GM12878 (cell line): ENCODE measurements at regions not wholly inside any gene's neighbourhood (a gene's known extent, or its start where the extent isn't known, plus 50 kb on each side); places are given as distances from the start of the nearest gene placed in this dataset.
"Not testable (repeated sequence)": the region's sequence is repeated elsewhere in the genome, so short reads cannot be mapped to it uniquely, and the experiment has no call there.

Experiments
- ATAC-seq: fragments of 200-7000 bp; cut with Tn5 transposase; 3 replicates; pipeline ENCODE4 v1.9.1; 2020; ENCODE audit warnings: mild to moderate bottlenecking, moderate library complexity
- BruUV-seq: library from RNA; stranded (reverse); fragments of 400-500 nt; replicated peaks from 2 replicates; lab custom pipeline; 2021; lab: Mats Ljungman, UMichigan
- CTCF ChIA-PET: fragments of 300-600 bp; sonication (Branson Sonifier 250); formaldehyde crosslinking; extraction: SDS; loops from one replicate; lab custom pipeline; 2021; ENCODE audit warnings: inconsistent platforms; lab: Yijun Ruan, JAX
- POLR2A ChIA-PET: fragments of 350-600 bp; formaldehyde crosslinking; extraction: SDS; loops from one replicate; lab custom pipeline; 2021; ENCODE audit warnings: inconsistent platforms; lab: Charles Lee
- RAD21 ChIA-PET: fragments of 300-600 bp; sonication (Branson Sonifier 250); formaldehyde crosslinking; loops from one replicate; lab custom pipeline; 2023; ENCODE audit warnings: antibody characterized with exemption; ENCODE audit not compliant: unreplicated experiment; lab: Charles Lee
- SMC1A ChIA-PET: fragments of 300-600 bp; sonication (Branson Sonifier 250); formaldehyde crosslinking; loops from one replicate; lab custom pipeline; 2023; ENCODE audit not compliant: unreplicated experiment, uncharacterized antibody; lab: Charles Lee
- DNase-seq: peaks from one replicate; pipeline ENCODE4 v3.0.0-alpha.2; 2011; ENCODE audit warnings: low read depth, low spot score
- FAIRE-seq: peaks from 3 replicates; lab custom pipeline; 2011; peaks lifted over from hg19 to GRCh38; lab: Jason Lieb, UNC
- H2AFZ ChIP-seq: 2 replicates; pipeline ENCODE4 v1.6.0; 2011; ENCODE audit warnings: low read depth, low read length, control low read depth; ENCODE audit not compliant: control insufficient read depth
- H3K27ac ChIP-seq: 2 replicates; pipeline ENCODE4 v1.5.1; 2011; ENCODE audit warnings: control low read depth; ENCODE audit not compliant: control insufficient read depth, insufficient read depth
- H3K27me3 ChIP-seq, 2 experiments: replicated peaks in 1 of 2; 2 replicates each; pipeline versions ENCODE4 v1.6.0 to v1.6.1; 2011; ENCODE audit warnings: low read length in 1 of 2; ENCODE audit not compliant: control insufficient read depth in 2 of 2, insufficient read depth in 2 of 2
- H3K36me3 ChIP-seq, 2 experiments: 2 replicates each; pipeline ENCODE4 v1.5.1; 2011; ENCODE audit warnings: low read length in 1 of 2; ENCODE audit not compliant: control insufficient read depth in 2 of 2, insufficient read depth in 2 of 2
- H3K4me1 ChIP-seq: 2 replicates; pipeline ENCODE4 v1.6.1; 2011; ENCODE audit warnings: mild to moderate bottlenecking, low read length, moderate library complexity, mixed read lengths; ENCODE audit not compliant: control insufficient read depth, insufficient read depth
- H3K4me2 ChIP-seq: 2 replicates; pipeline ENCODE4 v1.6.0; 2011; ENCODE audit warnings: control low read depth; ENCODE audit not compliant: control insufficient read depth, insufficient read depth
- H3K4me3 ChIP-seq: fragments of 200-600 bp; sonication (generic); 2 replicates; pipeline ENCODE4 v1.5.1; 2016
- H3K79me2 ChIP-seq: 2 replicates; pipeline ENCODE4 v1.6.0; 2011; ENCODE audit warnings: low read length; ENCODE audit not compliant: control insufficient read depth, insufficient read depth
- H3K9ac ChIP-seq: 2 replicates; pipeline ENCODE4 v1.8.0; 2011; ENCODE audit warnings: low read length, control low read depth, mixed read lengths; ENCODE audit not compliant: control insufficient read depth, insufficient read depth
- H3K9me3 ChIP-seq: replicated peaks from 3 replicates; pipeline ENCODE4 v1.5.1; 2011; ENCODE audit warnings: mild to moderate bottlenecking, low read length; ENCODE audit not compliant: control insufficient read depth, insufficient read depth
- H4K20me1 ChIP-seq: 2 replicates; pipeline ENCODE4 v1.6.0; 2011; ENCODE audit not compliant: control insufficient read depth, insufficient read depth
- WGBS: methylation state at CpG from one replicate; pipeline ENCODE4 v1.1.6; 2016; ENCODE audit warnings: low lambda C conversion rate; ENCODE audit not compliant: insufficient replicate concordance, insufficient coverage; ENCODE audit errors: missing lambda C conversion rate; 5-methylcytosine and 5-hydroxymethylcytosine counted together
- in situ Hi-C: fragments of 300-500 bp; cut with MboI; formaldehyde crosslinking; loops from 9 replicates; pipeline ENCODE4 v1.14.3; 2018; ENCODE audit warnings: mixed read lengths
- intact Hi-C: fragments of 100-400 bp; cut with micrococcal nuclease; formaldehyde crosslinking; loops from one replicate; pipeline ENCODE4 v1.14.2; 2022; ENCODE audit not compliant: unreplicated experiment

GRCh38 chrX:134045372-134045771 lies 60.0 kb upstream of the GPC3 start:
- FAIRE-seq, H3K9ac ChIP-seq, H3K4me3 ChIP-seq, H3K36me3 ChIP-seq, H2AFZ ChIP-seq, DNase-seq, POLR2A ChIA-PET, ATAC-seq, RAD21 ChIA-PET, H3K9me3 ChIP-seq, in situ Hi-C loops, H3K79me2 ChIP-seq, H3K27ac ChIP-seq, SMC1A ChIA-PET, H3K4me2 ChIP-seq, intact Hi-C loops, BruUV-seq, H3K4me1 ChIP-seq, H3K27me3 ChIP-seq, H4K20me1 ChIP-seq, CTCF ChIA-PET: not testable (repeated sequence)
- WGBS: 63% methylated on average over 2 of the region's 3 CpGs

- 68% methylated on average over 3 of the region's 3 CpGs for WGBS
- H2AFZ ChIP-seq, in situ Hi-C loops, H3K36me3 ChIP-seq, SMC1A ChIA-PET, H3K4me3 ChIP-seq, RAD21 ChIA-PET, DNase-seq, H3K27me3 ChIP-seq, ATAC-seq, intact Hi-C loops, H3K27ac ChIP-seq, H3K79me2 ChIP-seq, H3K4me2 ChIP-seq, H3K9ac ChIP-seq, H3K4me1 ChIP-seq, BruUV-seq, H4K20me1 ChIP-seq, FAIRE-seq, CTCF ChIA-PET, POLR2A ChIA-PET, H3K9me3 ChIP-seq: not testable (repeated sequence)
These were observed 81.7 kb upstream of the GPC3 start for GRCh38 chrX:134067107-134067506.

GRCh38 chrX:134071899-134072298 lies 86.5 kb upstream of the GPC3 start:
- H3K36me3 ChIP-seq, H3K27me3 ChIP-seq, RAD21 ChIA-PET, CTCF ChIA-PET, BruUV-seq, H2AFZ ChIP-seq, SMC1A ChIA-PET, H3K4me2 ChIP-seq, H3K27ac ChIP-seq, intact Hi-C loops, H3K9ac ChIP-seq, ATAC-seq, H3K9me3 ChIP-seq, H3K79me2 ChIP-seq, H4K20me1 ChIP-seq, POLR2A ChIA-PET, DNase-seq, FAIRE-seq, in situ Hi-C loops, H3K4me3 ChIP-seq, H3K4me1 ChIP-seq: not testable (repeated sequence)
- 3% methylated on average over 6 of the region's 6 CpGs for WGBS
